Neutrophil (primary cell): ENCODE measurements at regions not wholly inside any gene's neighbourhood (a gene's known extent, or its start where the extent isn't known, plus 50 kb on each side); places are given as distances from the start of the nearest gene placed in this dataset.
"Not testable (repeated sequence)": the region's sequence is repeated elsewhere in the genome, so short reads cannot be mapped to it uniquely, and the experiment has no call there.

Experiments used
- H3K27ac ChIP-seq: fragments of 200-600 bp; sonication (generic); 2 replicates; pipeline ENCODE4 v1.5.1; 2016; ENCODE audit warnings: mild to moderate bottlenecking, moderate library complexity
- H3K27me3 ChIP-seq: fragments of 200-600 bp; sonication (generic); 2 replicates; pipeline ENCODE4 v1.6.0; 2016; ENCODE audit warnings: mild to moderate bottlenecking
- H3K36me3 ChIP-seq: fragments of 200-600 bp; sonication (generic); 2 replicates; pipeline ENCODE4 v1.5.1; 2017
- H3K4me1 ChIP-seq, 2 experiments: fragments of 200-600 bp in 1 of 2; sonication (generic) in 1 of 2; 1 replicate in 1 of 2; 2 replicates in 1 of 2; pipeline versions ENCODE4 v1.5.1 to v1.6.1; 2013 to 2016; ENCODE audit warnings: low read depth in 1 of 2, low read length in 1 of 2, mild to moderate bottlenecking in 1 of 2, moderate library complexity in 1 of 2; ENCODE audit not compliant: control insufficient read depth in 1 of 2, insufficient read depth in 1 of 2
- H3K4me3 ChIP-seq, 2 experiments: fragments of 200-600 bp in 1 of 2; sonication (generic) in 1 of 2; 1 replicate in 1 of 2; 2 replicates in 1 of 2; pipeline ENCODE4 v1.5.1; 2013 to 2016; ENCODE audit warnings: low read depth in 1 of 2, low read length in 1 of 2, mild to moderate bottlenecking in 1 of 2, moderate library complexity in 1 of 2
- H3K9me3 ChIP-seq: fragments of 200-600 bp; sonication (generic); 2 replicates; pipeline ENCODE4 v1.5.1; 2016
- CTCF ChIP-seq: fragments of 200-600 bp; sonication (generic); IDR thresholded peaks from 2 replicates; pipeline ENCODE4 v1.5.1; 2016; ENCODE audit warnings: antibody characterized with exemption

- Histone ChIP-seq H3K36me3 (no peaks in the 10 kb centered on the region), H3K27ac (no peak overlapping the region), H3K4me1 (peaks cover 6 to 11% of the 10 kb centered on the region in 2 experiments), H3K9me3 (no peaks in the 10 kb centered on the region), H3K4me3 (no peak overlapping the region), H3K27me3 (no peaks in the 10 kb centered on the region)
- no peak for TF ChIP-seq CTCF
Measured at GRCh38 chr3:134721214-134721613, 70.4 kb upstream of the KY start.

GRCh38 chr3:134722969-134723368 lies 72.1 kb upstream of the EPHB1 start:
- Histone ChIP-seq H3K4me1 (peaks cover 6 to 11% of the 10 kb centered on the region in 2 experiments), H3K4me3 (no peak overlapping the region), H3K36me3 (no peaks in the 10 kb centered on the region), H3K27me3 (no peaks in the 10 kb centered on the region), H3K27ac (no peak overlapping the region), H3K9me3 (no peaks in the 10 kb centered on the region)
- no peak for TF ChIP-seq CTCF

- TF ChIP-seq CTCF = no peak
- Histone ChIP-seq H3K4me1 (no peaks in the 10 kb centered on the region), H3K4me3 (no peak overlapping the region), H3K9me3 (no peaks in the 10 kb centered on the region), H3K36me3 (no peaks in the 10 kb centered on the region), H3K27ac (no peak overlapping the region), H3K27me3 (no peaks in the 10 kb centered on the region)
Measured at GRCh38 chr3:134729649-134730048, 65.4 kb upstream of the EPHB1 start.

- TF ChIP-seq CTCF = no peak
- H3K4me1 ChIP-seq = no peaks in the 10 kb centered on the region
- H3K36me3 ChIP-seq = no peaks in the 10 kb centered on the region
- no peaks in the 10 kb centered on the region for H3K27me3 ChIP-seq
- no peak overlapping the region for H3K4me3 ChIP-seq
- H3K9me3 ChIP-seq = no peaks in the 10 kb centered on the region
- H3K27ac ChIP-seq = no peak overlapping the region
Measured at GRCh38 chr3:134737516-134737915, 57.5 kb upstream of the EPHB1 start.

- H3K4me1 ChIP-seq = not testable (repeated sequence)
Measured at GRCh38 chr3:134740077-134740476, 55.0 kb upstream of the EPHB1 start.

GRCh38 chr3:134742202-134742601 lies 52.9 kb upstream of the EPHB1 start:
- Histone ChIP-seq H3K27me3 (no peaks in the 10 kb centered on the region), H3K4me3 (no peak overlapping the region), H3K4me1 (no peaks in the 10 kb centered on the region), H3K36me3 (no peaks in the 10 kb centered on the region), H3K27ac (no peak overlapping the region), H3K9me3 (no peaks in the 10 kb centered on the region)
- no peak for TF ChIP-seq CTCF

More at GRCh38 chr3:134740077-134740476, 55.0 kb upstream of the EPHB1 start:
- H3K36me3 ChIP-seq, H3K9me3 ChIP-seq, H3K27ac ChIP-seq, H3K27me3 ChIP-seq, H3K4me3 ChIP-seq: not testable (repeated sequence)
